ENCODE measurements at regions not wholly inside any gene's neighbourhood (a gene's known extent, or its start where the extent isn't known, plus 50 kb on each side); places are given as distances from the start of the nearest gene placed in this dataset.

DNA sequence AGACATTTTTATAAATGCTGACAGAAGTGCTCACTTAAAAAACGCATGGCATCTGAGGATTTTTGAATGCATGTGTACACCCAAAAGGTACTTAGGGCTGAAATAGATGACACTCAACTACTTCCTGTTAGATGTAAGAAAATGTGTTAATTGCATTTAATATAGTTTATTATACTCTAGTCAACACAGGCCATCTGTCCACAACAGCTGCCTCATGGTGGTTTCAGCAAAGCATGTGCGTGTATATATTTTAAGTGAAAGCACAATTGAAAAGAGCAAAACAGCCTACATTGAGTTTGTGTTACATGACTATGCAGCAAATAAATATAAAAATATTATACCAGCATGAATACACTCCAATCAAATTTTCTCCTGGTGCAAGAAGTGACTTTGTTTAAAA is 1233.0 kb upstream of the EYS start:
- DNase-seq: no peak

DNA sequence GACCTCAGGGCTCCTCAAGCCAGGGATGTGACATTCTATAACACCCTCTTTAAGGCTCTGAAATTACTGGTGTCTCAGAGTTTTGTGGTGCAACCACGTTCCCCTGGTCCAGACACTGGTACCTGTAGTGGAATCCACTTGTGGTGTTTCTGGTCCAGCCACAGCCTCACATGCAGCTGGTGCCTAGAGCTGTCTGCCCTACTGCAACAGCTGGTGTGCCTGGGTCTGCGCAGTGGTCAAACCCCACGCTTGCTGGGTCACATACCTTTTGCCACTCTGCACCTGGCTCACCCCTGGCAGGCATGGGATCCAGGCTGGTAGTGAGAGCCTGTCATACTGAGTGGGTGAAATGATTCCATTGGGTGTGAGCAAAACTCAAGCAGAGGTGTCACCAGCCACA is 1230.2 kb upstream of the EYS start:
- DNase-seq: no peak

DNA sequence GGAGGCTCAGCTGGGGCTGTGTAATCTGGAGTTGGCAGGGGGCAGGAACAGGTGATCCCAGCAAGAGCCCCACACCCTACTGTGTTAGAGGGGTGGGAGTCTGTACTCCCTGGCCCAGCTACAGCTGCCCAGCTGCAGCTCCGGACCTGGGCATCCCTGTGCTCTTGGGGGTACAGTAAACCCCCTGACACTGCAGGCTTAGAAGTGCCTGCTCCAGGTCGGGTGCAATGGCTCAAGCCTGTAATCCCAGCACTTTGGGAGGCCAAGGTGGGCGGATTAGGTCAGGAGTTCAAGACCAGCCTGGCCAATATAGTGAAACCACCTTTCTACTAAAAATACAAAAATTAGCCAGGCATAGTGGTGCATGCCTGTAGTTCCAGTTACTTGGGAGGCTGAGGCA is 1228.6 kb upstream of the EYS start:
- no peak for DNase-seq

DNA sequence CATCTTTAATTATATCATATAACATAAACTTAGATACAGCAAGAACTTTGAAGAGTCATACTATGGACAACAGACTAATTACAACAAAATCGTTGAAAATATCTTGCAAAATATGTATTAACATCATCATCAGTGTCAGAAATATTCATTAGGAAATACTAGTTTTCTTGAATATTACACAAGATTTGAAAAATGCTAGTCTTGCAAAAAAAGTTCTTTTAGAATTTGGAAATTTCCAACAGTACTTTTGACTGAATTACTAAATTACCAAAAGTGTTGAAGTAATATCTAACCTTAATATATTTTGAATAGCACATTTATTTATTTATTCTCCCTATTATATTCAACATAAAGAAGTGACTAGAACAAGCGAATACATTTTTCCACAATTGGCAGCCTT is 1224.8 kb upstream of the EYS start:
- DNase-seq: no peak

- peak in 1 of 3 donors; percentile 45 for DNase-seq
Observed at GRCh38 chr6:66930559-66931290, 1223.7 kb upstream of the EYS start.

- DNase-seq: no peak
Observed at GRCh38 chr6:66926060-66926459, 1219.0 kb upstream of the EYS start.

GRCh38 chr6:66913657-66914056 is 1206.6 kb upstream of the EYS start:
- DNase-seq: no peak

DNA sequence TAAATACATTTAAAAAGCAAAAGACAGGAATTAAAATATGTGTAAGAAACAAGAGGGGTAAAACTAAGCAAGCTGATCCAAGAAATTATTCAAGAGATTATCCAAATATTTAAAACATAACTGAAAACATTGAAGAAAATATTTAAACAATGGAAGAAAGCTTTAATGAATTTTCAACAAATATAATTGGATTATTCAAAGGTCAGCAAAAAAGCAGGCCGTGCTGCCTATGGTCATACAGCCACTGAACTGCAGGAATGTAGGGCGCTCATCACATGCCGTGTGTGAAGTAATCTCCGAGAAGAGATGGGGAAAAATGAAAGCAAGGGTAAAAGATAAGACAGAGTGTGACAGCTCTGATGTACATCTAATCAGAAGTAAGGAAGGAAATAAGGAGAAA is 1195.4 kb upstream of the EYS start:
- DNase-seq: no peak

- DNase-seq: peak in 2 of 3 donors; percentile 2 to 7
Observed at GRCh38 chr6:66900133-66901083, 1193.4 kb upstream of the EYS start.

DNA sequence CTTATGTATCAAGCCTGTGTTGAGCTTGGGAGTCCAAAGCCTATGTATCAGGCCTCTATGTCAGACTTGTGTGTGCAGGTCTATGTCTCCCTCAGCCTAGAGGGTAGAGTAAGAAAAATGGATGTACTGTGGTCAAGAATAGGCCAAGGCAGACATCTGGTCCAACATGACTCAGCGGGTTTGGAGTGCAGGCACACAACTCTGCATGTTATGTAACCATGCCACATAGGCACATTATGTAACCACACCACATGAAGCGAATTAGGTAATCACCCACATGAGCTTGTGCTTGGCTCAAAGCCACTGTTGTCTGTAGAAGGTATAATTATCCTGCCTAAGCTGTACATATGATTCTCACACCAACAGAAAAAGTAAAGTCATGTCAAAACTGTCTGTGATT is 1190.5 kb upstream of the EYS start:
- peak in 2 of 3 donors; percentile 2 to 7 for DNase-seq

GRCh38 chr6:66896415-66896814 is 1189.4 kb upstream of the EYS start:
- DNase-seq: no peak

DNA sequence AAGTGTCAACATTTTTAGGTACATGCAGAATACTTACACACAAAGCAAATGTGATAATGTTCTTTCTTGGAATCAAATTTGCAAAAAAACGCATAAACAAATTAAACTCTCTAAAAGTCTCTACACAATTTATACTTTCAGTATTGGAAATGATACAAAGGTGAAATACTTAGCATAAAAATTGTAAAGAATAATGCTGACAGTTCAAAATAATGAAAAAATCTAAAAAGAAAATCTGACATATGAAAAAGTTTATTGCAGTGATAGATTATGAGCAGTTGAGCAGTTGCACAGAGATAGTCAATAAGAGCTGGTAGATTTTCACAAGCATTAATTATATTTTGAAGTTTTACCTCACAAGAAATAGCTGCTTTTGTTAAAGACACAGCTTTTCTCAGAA is 1176.4 kb upstream of the EYS start:
- DNase-seq: no peak

DNA sequence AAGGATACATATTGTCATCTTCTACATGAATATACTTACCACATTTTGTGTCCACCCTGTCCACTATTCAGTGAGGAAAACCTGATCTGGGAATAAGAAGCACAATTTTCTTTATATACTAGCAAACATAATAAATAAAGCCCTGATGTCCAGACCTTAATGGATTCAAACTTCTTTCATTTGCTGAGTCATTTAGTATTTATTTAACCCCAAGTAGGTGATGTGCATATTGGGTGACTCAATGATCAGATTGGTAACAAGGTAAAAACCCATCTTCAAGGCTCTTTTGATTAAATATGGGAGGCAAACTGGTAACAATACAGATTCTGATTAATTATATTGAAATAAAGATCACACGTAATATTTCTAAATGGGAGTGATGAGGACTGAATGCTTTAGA is 1159.8 kb upstream of the EYS start:
- DNase-seq: no peak

DNA sequence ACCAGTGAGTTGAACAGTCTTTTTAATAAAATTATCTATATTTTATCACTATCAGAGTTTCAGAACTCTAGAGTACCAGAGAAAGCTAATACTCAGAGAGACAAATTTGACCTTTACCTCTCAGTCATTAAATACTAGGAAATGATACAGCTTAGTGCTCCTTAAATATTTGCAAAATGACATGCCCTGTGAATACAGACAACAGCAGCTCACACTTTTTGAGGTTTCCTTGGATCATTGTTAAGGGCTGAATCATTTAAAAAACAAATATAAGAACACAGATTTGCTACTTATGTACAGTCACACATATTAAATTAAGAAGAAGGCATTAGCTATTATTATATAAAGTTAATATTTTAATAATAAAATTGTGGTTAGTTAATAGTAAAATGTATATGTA is 1158.7 kb upstream of the EYS start:
- no peak for DNase-seq

- no peak for DNase-seq
Observed at GRCh38 chr6:66861007-66861541, 1154.0 kb upstream of the EYS start.

DNA sequence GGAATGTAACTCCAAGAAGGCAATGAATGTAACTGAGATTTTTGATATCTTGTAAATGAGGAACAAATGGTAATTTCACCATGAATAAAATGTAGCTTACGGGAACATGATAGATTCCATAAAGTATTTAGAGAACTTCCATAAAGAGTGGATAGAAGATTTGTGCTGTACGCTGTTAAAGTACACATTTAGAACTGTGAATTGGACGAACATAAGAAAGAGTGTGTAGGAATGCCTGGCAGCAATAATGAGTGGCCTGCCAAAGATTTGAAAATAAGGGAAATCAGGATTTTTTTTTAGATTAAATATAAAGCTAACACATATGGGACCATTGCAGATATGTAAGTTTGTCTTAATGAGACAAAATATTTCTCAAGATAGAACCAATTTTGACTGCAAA is 1153.3 kb upstream of the EYS start:
- no peak for DNase-seq

DNA sequence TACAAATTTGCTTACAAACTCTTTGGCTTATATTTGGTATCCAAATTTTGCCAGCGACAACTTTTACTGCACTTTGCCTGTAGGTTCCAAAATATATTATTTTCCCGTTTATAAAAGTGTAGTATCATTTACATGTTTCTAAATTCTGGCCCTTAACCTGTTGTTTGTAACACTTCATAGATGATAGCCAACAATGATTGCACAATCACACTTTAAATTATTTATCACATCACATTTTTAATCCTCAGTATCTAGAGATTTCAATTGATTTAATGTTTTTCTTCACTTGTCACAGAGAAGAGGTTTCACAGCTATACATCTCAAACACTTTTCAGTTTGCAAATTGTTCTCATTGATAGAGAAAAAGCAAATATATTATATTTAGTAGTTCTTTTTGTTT is 1151.2 kb upstream of the EYS start:
- DNase-seq: no peak

- no peak for DNase-seq
Observed at GRCh38 chr6:66854014-66854413, 1147.0 kb upstream of the EYS start.

GRCh38 chr6:66851930-66852329 is 1144.9 kb upstream of the EYS start:
- no peak for DNase-seq

- no peak for DNase-seq
Observed at GRCh38 chr6:66849843-66850242, 1142.8 kb upstream of the EYS start.

- DNase-seq: no peak
Observed at GRCh38 chr6:66848244-66848953, 1141.4 kb upstream of the EYS start.

- DNase-seq: no peak
Observed at GRCh38 chr6:66838764-66839163, 1131.7 kb upstream of the EYS start.
